ENCODE measurements at regions not wholly inside any gene's neighbourhood (a gene's known extent, or its start where the extent isn't known, plus 50 kb on each side); places are given as distances from the start of the nearest gene placed in this dataset.

DNA sequence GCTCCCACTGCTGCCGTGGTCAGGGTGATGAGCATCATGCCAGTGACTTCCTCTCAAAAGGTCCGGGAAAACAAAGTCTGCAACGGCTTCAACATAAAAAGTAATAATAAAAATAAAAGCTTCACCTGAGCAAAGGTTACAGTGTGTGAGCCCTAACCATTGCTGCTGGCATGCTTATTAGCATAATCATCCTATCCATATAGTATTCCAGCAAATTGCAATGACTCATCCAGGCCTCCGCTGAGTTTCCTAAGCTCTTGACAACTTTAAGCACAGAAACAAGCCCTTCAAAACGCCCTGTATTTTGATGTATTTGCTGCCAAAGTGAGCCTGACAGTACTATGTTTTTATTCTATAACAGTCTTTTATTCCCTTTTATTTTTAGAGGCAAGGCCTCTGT lies 100.5 kb downstream of the AASDH start:
- H3K27me3 ChIP-seq (ENCODE audit: control insufficient read depth, insufficient read depth, low read length), result no peaks in the 10 kb centered on the region
- no peak overlapping the region for H3K4me3 ChIP-seq (ENCODE audit: low read length)
- peaks cover 21% of the 10 kb centered on the region for H3K4me1 ChIP-seq (ENCODE audit: control insufficient read depth, insufficient read depth, low read length)
- no peaks in the 10 kb centered on the region for H3K9me3 ChIP-seq (ENCODE audit: control insufficient read depth, low read length)
- H3K36me3 ChIP-seq (ENCODE audit: control insufficient read depth, insufficient read depth, low read length), result no peaks in the 10 kb centered on the region
- no peak overlapping the region for H3K9ac ChIP-seq (ENCODE audit: low read length)

DNA sequence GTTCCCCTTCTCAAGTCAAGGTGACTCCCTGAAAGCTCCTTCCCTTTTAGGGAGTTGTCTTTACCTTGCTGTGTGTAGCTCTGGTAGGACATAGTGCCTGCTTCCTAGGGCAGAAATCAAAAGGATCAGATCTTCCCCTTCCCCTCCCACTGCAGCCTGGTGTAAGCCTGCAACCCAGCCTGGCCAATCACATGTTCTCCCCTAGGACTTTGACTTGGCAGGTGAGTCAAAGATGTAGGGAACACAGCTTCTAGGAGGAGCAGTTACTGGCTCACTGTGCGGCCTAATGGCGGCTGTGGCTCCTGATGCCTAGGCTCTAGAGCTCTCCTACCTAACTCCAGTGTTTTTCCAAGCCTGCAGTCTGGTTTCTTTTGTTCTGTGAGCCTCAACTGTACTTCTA lies 103.9 kb downstream of the AASDH start:
- no peak overlapping the region for H3K9ac ChIP-seq (ENCODE audit: low read length)

DNA sequence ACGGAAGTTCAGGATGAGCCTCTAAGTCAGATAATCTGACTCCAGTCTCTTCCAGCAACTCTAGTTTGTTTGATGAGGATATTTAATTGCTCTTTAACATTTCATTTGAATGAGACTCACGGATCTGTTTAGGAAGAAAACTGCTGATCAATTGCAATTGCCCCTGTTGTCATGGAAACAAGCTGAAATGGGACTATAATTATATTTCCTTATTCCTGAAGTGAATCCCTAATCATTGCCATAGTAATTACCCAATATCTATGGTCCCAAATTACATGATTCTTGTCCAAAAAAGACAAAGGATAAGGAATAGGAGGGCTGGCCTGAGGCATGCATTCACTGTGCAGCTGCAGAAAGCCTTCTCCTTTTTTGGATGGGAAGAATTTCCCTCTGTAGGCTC lies 105.3 kb downstream of the AASDH start:
- H3K36me3 ChIP-seq (ENCODE audit: control insufficient read depth, insufficient read depth, low read length), result no peaks in the 10 kb centered on the region
- H3K27me3 ChIP-seq (ENCODE audit: control insufficient read depth, insufficient read depth, low read length), result no peaks in the 10 kb centered on the region

More for the DNA sequence above, 103.9 kb downstream of the AASDH start:
- peaks cover 9% of the 10 kb centered on the region for H3K4me1 ChIP-seq (ENCODE audit: control insufficient read depth, insufficient read depth, low read length)
- H3K36me3 ChIP-seq (ENCODE audit: control insufficient read depth, insufficient read depth, low read length), result no peaks in the 10 kb centered on the region
- no peak overlapping the region for H3K4me3 ChIP-seq (ENCODE audit: low read length)
- no peaks in the 10 kb centered on the region for H3K27me3 ChIP-seq (ENCODE audit: control insufficient read depth, insufficient read depth, low read length)
- H3K9me3 ChIP-seq (ENCODE audit: control insufficient read depth, low read length), result no peaks in the 10 kb centered on the region

DNA sequence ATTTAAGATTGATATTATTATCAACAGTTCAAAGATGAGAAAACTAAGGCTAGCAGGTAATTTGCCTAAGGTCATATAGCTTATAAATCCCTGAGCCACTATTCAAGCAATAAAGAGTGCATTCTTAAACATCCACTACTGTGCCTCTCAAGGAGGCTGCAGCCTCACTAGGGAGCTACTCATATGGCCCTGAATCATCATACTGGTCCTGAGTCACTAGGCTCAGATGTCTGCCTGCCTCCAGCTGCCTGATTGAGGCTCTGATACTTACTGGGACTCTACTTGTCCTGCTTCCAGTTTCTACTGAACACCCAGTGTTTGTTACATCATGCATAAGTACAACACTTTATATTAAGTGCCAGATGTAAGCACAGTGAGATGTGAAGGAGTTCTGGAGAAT lies 110.7 kb downstream of the AASDH start:
- Histone ChIP-seq H3K27me3 (ENCODE audit: control insufficient read depth, insufficient read depth, low read length) (no peaks in the 10 kb centered on the region), H3K4me3 (ENCODE audit: low read length) (no peak overlapping the region), H3K36me3 (ENCODE audit: control insufficient read depth, insufficient read depth, low read length) (no peaks in the 10 kb centered on the region), H3K9ac (ENCODE audit: low read length) (no peak overlapping the region), H3K4me1 (ENCODE audit: control insufficient read depth, insufficient read depth, low read length) (peaks cover 16% of the 10 kb centered on the region), H3K9me3 (ENCODE audit: control insufficient read depth, low read length) (no peaks in the 10 kb centered on the region)

More for the DNA sequence above, 105.3 kb downstream of the AASDH start:
- H3K4me1 ChIP-seq (ENCODE audit: control insufficient read depth, insufficient read depth, low read length), result no peaks in the 10 kb centered on the region
- no peak overlapping the region for H3K4me3 ChIP-seq (ENCODE audit: low read length)
- no peak overlapping the region for H3K9ac ChIP-seq (ENCODE audit: low read length)
- H3K9me3 ChIP-seq (ENCODE audit: control insufficient read depth, low read length), result no peaks in the 10 kb centered on the region

DNA sequence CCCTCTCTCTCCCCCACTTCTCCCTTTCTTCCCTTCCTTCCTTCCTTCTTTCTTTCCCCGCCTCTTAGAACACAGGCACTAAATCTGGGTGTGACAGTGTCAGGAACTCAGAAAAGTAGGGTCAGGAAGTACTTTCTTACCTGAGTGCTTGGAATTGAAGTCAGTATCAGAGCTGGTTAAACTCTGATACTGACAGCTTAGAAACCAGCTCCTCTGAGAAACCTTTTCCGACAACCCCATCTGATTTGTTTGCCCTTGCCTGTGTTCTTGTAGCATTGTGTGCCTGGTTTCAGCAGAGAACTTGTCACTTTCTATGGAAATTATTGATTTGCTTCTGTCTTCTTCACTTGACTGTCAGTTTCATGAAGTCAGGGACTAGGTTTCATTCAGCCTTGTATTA lies 113.9 kb downstream of the AASDH start:
- Histone ChIP-seq H3K4me1 (ENCODE audit: control insufficient read depth, insufficient read depth, low read length) (peaks cover 16% of the 10 kb centered on the region), H3K9ac (ENCODE audit: low read length) (no peak overlapping the region), H3K4me3 (ENCODE audit: low read length) (no peak overlapping the region), H3K9me3 (ENCODE audit: control insufficient read depth, low read length) (no peaks in the 10 kb centered on the region), H3K27me3 (ENCODE audit: control insufficient read depth, insufficient read depth, low read length) (no peaks in the 10 kb centered on the region), H3K36me3 (ENCODE audit: control insufficient read depth, insufficient read depth, low read length) (no peaks in the 10 kb centered on the region)

DNA sequence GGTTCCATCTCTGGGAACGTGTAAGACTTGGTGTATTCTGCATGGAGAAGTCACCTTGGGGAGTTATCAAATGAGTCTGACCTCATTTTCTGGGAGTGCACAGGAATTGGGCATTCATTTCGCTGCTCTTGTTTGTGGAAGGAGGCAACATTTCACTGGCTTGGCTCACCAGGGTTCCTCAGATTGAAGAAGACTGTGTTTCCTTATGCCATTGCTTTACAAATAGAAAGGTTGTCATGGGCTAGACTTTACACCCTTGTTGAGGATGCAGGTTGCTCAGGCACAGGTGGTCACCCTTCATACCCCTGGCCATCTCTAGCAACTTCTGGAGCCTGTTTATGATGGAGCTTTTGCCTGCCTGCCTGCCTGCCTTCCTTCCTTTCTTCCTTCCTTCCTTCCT lies 114.4 kb downstream of the AASDH start:
- H3K4me1 ChIP-seq (ENCODE audit: control insufficient read depth, insufficient read depth, low read length), result peaks cover 17% of the 10 kb centered on the region
- no peaks in the 10 kb centered on the region for H3K9me3 ChIP-seq (ENCODE audit: control insufficient read depth, low read length)
- H3K27me3 ChIP-seq (ENCODE audit: control insufficient read depth, insufficient read depth, low read length), result no peaks in the 10 kb centered on the region
- H3K36me3 ChIP-seq (ENCODE audit: control insufficient read depth, insufficient read depth, low read length), result no peaks in the 10 kb centered on the region
- no peak overlapping the region for H3K4me3 ChIP-seq (ENCODE audit: low read length)
- no peak overlapping the region for H3K9ac ChIP-seq (ENCODE audit: low read length)

DNA sequence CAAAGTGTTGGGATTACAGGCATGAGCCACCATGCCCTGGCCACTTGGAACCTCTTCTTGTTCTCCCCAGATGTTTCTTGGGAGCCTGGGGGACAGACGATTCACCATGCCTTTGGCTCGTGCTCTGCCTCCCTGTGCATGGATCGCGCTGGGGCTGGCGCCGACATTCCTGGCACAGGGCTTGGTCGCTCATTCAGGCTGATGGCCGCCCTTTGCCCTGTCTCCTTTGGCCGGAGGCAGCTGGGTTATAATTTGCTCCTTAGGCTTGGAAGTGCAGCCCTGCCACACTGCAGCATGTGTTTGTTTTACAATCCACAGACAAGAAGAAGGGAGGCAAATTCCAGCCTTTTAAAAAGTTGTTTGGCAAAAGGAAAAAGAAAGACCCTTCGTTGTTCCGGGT lies 115.3 kb downstream of the AASDH start:
- no peaks in the 10 kb centered on the region for H3K9me3 ChIP-seq (ENCODE audit: control insufficient read depth, low read length)
- no peaks in the 10 kb centered on the region for H3K27me3 ChIP-seq (ENCODE audit: control insufficient read depth, insufficient read depth, low read length)
- peaks cover 20% of the 10 kb centered on the region for H3K4me1 ChIP-seq (ENCODE audit: control insufficient read depth, insufficient read depth, low read length)
- no peaks in the 10 kb centered on the region for H3K36me3 ChIP-seq (ENCODE audit: control insufficient read depth, insufficient read depth, low read length)
- H3K9ac ChIP-seq (ENCODE audit: low read length), result no peak overlapping the region
- no peak overlapping the region for H3K4me3 ChIP-seq (ENCODE audit: low read length)

DNA sequence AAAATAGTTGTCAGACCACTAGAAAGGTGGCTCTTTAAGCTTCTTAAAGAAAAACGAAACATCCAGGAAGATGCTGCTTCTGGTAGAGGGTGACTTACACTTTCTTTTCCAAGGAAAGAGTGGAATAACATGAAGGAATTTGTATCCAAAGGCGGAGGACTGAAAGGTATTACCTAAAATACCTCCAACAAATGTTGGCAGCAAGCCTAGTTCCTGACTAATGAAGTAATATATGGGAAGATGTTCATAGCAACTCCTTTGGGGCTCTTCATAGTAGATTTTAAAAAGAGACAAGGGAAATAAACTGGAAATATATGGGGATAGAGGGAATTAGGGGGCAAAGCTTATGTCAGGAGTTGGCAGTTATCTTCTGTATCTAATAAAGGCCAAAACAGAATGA lies 116.2 kb downstream of the AASDH start:
- Histone ChIP-seq H3K4me3 (ENCODE audit: low read length) (no peak overlapping the region), H3K27me3 (ENCODE audit: control insufficient read depth, insufficient read depth, low read length) (no peaks in the 10 kb centered on the region), H3K36me3 (ENCODE audit: control insufficient read depth, insufficient read depth, low read length) (no peaks in the 10 kb centered on the region), H3K4me1 (ENCODE audit: control insufficient read depth, insufficient read depth, low read length) (peaks cover 20% of the 10 kb centered on the region), H3K9me3 (ENCODE audit: control insufficient read depth, low read length) (no peaks in the 10 kb centered on the region), H3K9ac (ENCODE audit: low read length) (no peak overlapping the region)

DNA sequence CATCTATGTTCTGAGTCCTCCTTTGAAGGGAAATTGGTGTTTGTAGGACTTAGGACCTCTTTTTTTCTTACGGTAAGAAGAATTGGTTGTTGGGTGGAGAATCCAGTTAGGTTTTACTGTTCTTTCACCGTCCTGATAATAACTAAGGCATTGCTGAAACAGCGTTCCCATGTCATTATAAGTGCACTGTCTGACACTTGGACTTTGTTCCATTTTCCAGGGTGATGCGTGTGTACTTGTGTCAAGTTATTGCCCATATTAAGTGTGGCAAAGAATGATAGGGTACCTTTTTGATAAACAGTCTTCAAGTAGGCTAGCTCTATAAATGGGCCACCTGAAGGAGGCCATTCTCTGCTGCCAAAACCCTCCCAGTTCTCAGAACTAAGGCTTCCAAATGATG lies 119.7 kb downstream of the AASDH start:
- no peaks in the 10 kb centered on the region for H3K9me3 ChIP-seq (ENCODE audit: control insufficient read depth, low read length)
- no peaks in the 10 kb centered on the region for H3K27me3 ChIP-seq (ENCODE audit: control insufficient read depth, insufficient read depth, low read length)
- H3K4me1 ChIP-seq (ENCODE audit: control insufficient read depth, insufficient read depth, low read length), result peaks cover 11% of the 10 kb centered on the region
- no peak overlapping the region for H3K4me3 ChIP-seq (ENCODE audit: low read length)
- no peaks in the 10 kb centered on the region for H3K36me3 ChIP-seq (ENCODE audit: control insufficient read depth, insufficient read depth, low read length)
- no peak overlapping the region for H3K9ac ChIP-seq (ENCODE audit: low read length)

DNA sequence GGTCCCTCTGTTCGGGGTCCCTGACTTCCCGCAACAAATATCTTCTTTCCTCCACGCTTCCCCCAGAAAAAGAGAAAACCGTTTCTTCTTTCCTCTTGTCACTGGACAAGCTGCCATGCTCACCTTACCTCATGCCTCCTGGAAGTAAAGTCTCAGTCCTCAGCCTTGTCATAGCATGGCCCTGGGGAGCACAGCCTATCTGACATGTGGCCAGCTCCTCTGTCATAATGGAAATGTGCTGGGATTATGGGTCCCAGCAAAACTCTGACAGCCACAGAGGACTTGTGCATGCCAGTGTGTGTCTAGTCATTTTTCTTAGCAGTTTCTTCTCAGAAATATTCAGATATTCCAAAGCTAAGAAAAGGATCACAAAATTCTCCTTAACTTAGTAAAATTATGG lies 122.4 kb downstream of the AASDH start:
- H3K4me1 ChIP-seq (ENCODE audit: control insufficient read depth, insufficient read depth, low read length), result peaks cover 11% of the 10 kb centered on the region
- no peaks in the 10 kb centered on the region for H3K36me3 ChIP-seq (ENCODE audit: control insufficient read depth, insufficient read depth, low read length)
- H3K9ac ChIP-seq (ENCODE audit: low read length), result no peak overlapping the region
- no peaks in the 10 kb centered on the region for H3K9me3 ChIP-seq (ENCODE audit: control insufficient read depth, low read length)
- H3K4me3 ChIP-seq (ENCODE audit: low read length), result no peak overlapping the region
- no peaks in the 10 kb centered on the region for H3K27me3 ChIP-seq (ENCODE audit: control insufficient read depth, insufficient read depth, low read length)

DNA sequence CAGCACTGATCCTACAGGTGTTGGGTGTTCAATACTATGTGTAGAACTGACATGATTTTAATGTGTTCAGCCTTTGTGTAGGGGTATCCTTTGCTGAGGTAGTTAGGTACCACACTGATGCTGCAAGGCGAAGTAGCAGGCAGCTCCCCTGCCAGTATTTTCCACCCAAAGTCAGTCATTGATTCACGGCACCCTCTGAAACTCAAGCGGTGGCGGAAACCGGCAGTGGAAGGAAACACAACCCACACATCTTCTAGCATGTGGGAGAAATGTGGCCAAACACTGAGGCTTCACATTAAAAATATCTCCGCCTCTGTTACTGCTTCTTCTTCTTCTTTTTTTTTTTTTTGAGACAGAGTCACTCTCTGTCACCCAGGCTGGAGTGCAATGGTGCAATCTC lies 126.3 kb downstream of the AASDH start:
- H3K36me3 ChIP-seq (ENCODE audit: control insufficient read depth, insufficient read depth, low read length), result no peaks in the 10 kb centered on the region
- H3K4me1 ChIP-seq (ENCODE audit: control insufficient read depth, insufficient read depth, low read length), result peaks cover 13% of the 10 kb centered on the region
- H3K9me3 ChIP-seq (ENCODE audit: control insufficient read depth, low read length), result no peaks in the 10 kb centered on the region
- no peak overlapping the region for H3K9ac ChIP-seq (ENCODE audit: low read length)
- no peaks in the 10 kb centered on the region for H3K27me3 ChIP-seq (ENCODE audit: control insufficient read depth, insufficient read depth, low read length)
- H3K4me3 ChIP-seq (ENCODE audit: low read length), result no peak overlapping the region

DNA sequence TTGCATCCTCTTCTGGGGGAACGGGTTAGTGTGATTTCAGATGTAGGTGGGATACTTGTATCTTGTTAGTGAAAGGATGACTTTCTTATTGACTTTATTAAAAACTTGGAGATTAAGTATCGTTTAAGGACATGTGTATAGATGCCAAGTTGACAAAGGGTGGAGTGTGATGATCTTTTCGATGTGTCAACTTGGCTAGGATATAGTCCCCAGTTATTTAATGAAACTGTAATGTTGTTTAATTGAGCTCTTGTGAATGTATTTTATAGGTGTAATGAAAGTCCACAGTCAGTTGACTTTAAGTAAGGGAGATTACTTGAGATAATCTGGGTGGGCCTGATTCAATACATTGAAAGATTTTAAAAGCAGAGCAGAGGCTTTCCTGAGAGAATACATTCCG lies 127.0 kb downstream of the AASDH start:
- Histone ChIP-seq H3K4me3 (ENCODE audit: low read length) (no peak overlapping the region), H3K4me1 (ENCODE audit: control insufficient read depth, insufficient read depth, low read length) (peaks cover 13% of the 10 kb centered on the region), H3K36me3 (ENCODE audit: control insufficient read depth, insufficient read depth, low read length) (no peaks in the 10 kb centered on the region), H3K9me3 (ENCODE audit: control insufficient read depth, low read length) (no peaks in the 10 kb centered on the region), H3K9ac (ENCODE audit: low read length) (no peak overlapping the region), H3K27me3 (ENCODE audit: control insufficient read depth, insufficient read depth, low read length) (no peaks in the 10 kb centered on the region)

DNA sequence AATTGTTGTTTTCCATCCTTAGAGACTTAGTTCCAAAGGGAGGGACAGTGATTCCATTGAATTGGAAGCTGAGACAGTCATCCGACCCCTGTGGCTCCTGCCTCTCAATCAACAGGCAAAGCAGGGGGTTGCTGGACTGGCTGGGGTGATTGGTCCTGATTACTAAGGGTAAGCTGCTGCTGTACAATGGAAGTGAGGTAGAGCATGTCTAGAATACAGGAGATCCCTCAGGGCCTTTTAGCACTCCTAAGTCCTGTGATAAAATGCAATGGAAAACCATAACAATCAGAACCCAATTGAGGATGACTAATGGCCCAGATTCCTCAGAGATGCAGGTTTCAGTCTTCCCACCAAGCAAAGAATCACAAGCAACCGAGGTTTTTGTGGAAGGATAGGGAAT lies 127.6 kb downstream of the AASDH start:
- H3K36me3 ChIP-seq (ENCODE audit: control insufficient read depth, insufficient read depth, low read length), result no peaks in the 10 kb centered on the region
- H3K4me1 ChIP-seq (ENCODE audit: control insufficient read depth, insufficient read depth, low read length), result peaks cover 13% of the 10 kb centered on the region
- H3K9ac ChIP-seq (ENCODE audit: low read length), result no peak overlapping the region
- no peak overlapping the region for H3K4me3 ChIP-seq (ENCODE audit: low read length)
- no peaks in the 10 kb centered on the region for H3K9me3 ChIP-seq (ENCODE audit: control insufficient read depth, low read length)
- no peaks in the 10 kb centered on the region for H3K27me3 ChIP-seq (ENCODE audit: control insufficient read depth, insufficient read depth, low read length)

Measured in mucosa of stomach (tissue), 1 donor.